ENCODE measurements at regions not wholly inside any gene's neighbourhood (a gene's known extent, or its start where the extent isn't known, plus 50 kb on each side); places are given as distances from the start of the nearest gene placed in this dataset.

- TF ChIP-seq CTCF (IDR thresholded peaks at IDR 0.05; ENCODE audit: unreplicated experiment): no peak
- Mint-ChIP-seq H3K36me3 (ENCODE audit: low read depth, unreplicated experiment) (no peaks in the 10 kb centered on the region), H3K27ac (ENCODE audit: unreplicated experiment) (no peak overlapping the region), H3K4me3 (ENCODE audit: unreplicated experiment) (no peak overlapping the region), H3K4me1 (ENCODE audit: unreplicated experiment) (no peaks in the 10 kb centered on the region), H3K9me3 (ENCODE audit: unreplicated experiment) (no peaks in the 10 kb centered on the region), H3K27me3 (ENCODE audit: unreplicated experiment) (no peaks in the 10 kb centered on the region)
- DNase-seq (ENCODE audit: low spot score): no peak
These were observed 90.0 kb upstream of the PCDH10 start for GRCh38 chr4:133059117-133059516.

GRCh38 chr4:133062851-133063250 is 86.2 kb upstream of the PCDH10 start:
- Mint-ChIP-seq H3K36me3 (ENCODE audit: low read depth, unreplicated experiment) (no peaks in the 10 kb centered on the region), H3K9me3 (ENCODE audit: unreplicated experiment) (no peaks in the 10 kb centered on the region), H3K27me3 (ENCODE audit: unreplicated experiment) (no peaks in the 10 kb centered on the region), H3K27ac (ENCODE audit: unreplicated experiment) (no peak overlapping the region), H3K4me1 (ENCODE audit: unreplicated experiment) (no peaks in the 10 kb centered on the region), H3K4me3 (ENCODE audit: unreplicated experiment) (no peak overlapping the region)
- DNase-seq (ENCODE audit: low spot score): no peak
- TF ChIP-seq CTCF (IDR thresholded peaks at IDR 0.05; ENCODE audit: unreplicated experiment): no peak

- peaks cover 5% of the 10 kb centered on the region for H3K36me3 Mint-ChIP-seq (ENCODE audit: low read depth, unreplicated experiment)
- no peaks in the 10 kb centered on the region for H3K4me1 Mint-ChIP-seq (ENCODE audit: unreplicated experiment)
- no peaks in the 10 kb centered on the region for H3K9me3 Mint-ChIP-seq (ENCODE audit: unreplicated experiment)
- no peak for TF ChIP-seq CTCF (IDR thresholded peaks at IDR 0.05; ENCODE audit: unreplicated experiment)
- peaks cover 3% of the 10 kb centered on the region for H3K27me3 Mint-ChIP-seq (ENCODE audit: unreplicated experiment)
- H3K27ac Mint-ChIP-seq (ENCODE audit: unreplicated experiment): no peak overlapping the region
- no peak for DNase-seq (ENCODE audit: low spot score)
- H3K4me3 Mint-ChIP-seq (ENCODE audit: unreplicated experiment): no peak overlapping the region
These were observed 81.0 kb upstream of the PCDH10 start for GRCh38 chr4:133068083-133068482.

GRCh38 chr4:133081246-133081645 is 67.8 kb upstream of the PCDH10 start:
- H3K4me3 Mint-ChIP-seq (ENCODE audit: unreplicated experiment): no peak overlapping the region

GRCh38 chr4:133084421-133084820 is 64.7 kb upstream of the PCDH10 start:
- Mint-ChIP-seq H3K36me3 (ENCODE audit: low read depth, unreplicated experiment) (no peaks in the 10 kb centered on the region), H3K9me3 (ENCODE audit: unreplicated experiment) (no peaks in the 10 kb centered on the region), H3K4me3 (ENCODE audit: unreplicated experiment) (no peak overlapping the region), H3K27me3 (ENCODE audit: unreplicated experiment) (no peaks in the 10 kb centered on the region), H3K4me1 (ENCODE audit: unreplicated experiment) (no peaks in the 10 kb centered on the region), H3K27ac (ENCODE audit: unreplicated experiment) (no peak overlapping the region)
- DNase-seq (ENCODE audit: low spot score): no peak
- TF ChIP-seq CTCF (IDR thresholded peaks at IDR 0.05; ENCODE audit: unreplicated experiment): no peak

More at GRCh38 chr4:133081246-133081645, 67.8 kb upstream of the PCDH10 start:
- Mint-ChIP-seq H3K36me3 (ENCODE audit: low read depth, unreplicated experiment) (peaks cover 3% of the 10 kb centered on the region), H3K27me3 (ENCODE audit: unreplicated experiment) (no peaks in the 10 kb centered on the region), H3K27ac (ENCODE audit: unreplicated experiment) (no peak overlapping the region), H3K4me1 (ENCODE audit: unreplicated experiment) (no peaks in the 10 kb centered on the region), H3K9me3 (ENCODE audit: unreplicated experiment) (peaks cover 5% of the 10 kb centered on the region)
- no peak for DNase-seq (ENCODE audit: low spot score)
- peak; percentile 20 for TF ChIP-seq CTCF (IDR thresholded peaks at IDR 0.05; ENCODE audit: unreplicated experiment)
